Activated naive CD4-positive, alpha-beta T cell treated with anti-CD3 and anti-CD28 coated beads, Interleukin-2, amount 50 U/mL, for 24 hours (primary cell): ENCODE measurements at regions not wholly inside any gene's neighbourhood (a gene's known extent, or its start where the extent isn't known, plus 50 kb on each side); places are given as distances from the start of the nearest gene placed in this dataset.
"Not testable (repeated sequence)": the region's sequence is repeated elsewhere in the genome, so short reads cannot be mapped to it uniquely, and the experiment has no call there.

Experiments
- H3K27ac Mint-ChIP-seq: one replicate; pipeline ENCODE4 v1.8.0; 2021; ENCODE audit warnings: mild to moderate bottlenecking, mixed read lengths
- H3K27me3 Mint-ChIP-seq: one replicate; pipeline ENCODE4 v1.8.0; 2021; ENCODE audit warnings: mixed read lengths
- H3K36me3 Mint-ChIP-seq: one replicate; pipeline ENCODE4 v1.8.0; 2021; ENCODE audit warnings: mixed read lengths
- H3K4me1 Mint-ChIP-seq: one replicate; pipeline ENCODE4 v1.8.0; 2021; ENCODE audit warnings: mixed read lengths
- H3K4me3 Mint-ChIP-seq: one replicate; pipeline ENCODE4 v1.8.0; 2021; ENCODE audit warnings: mild to moderate bottlenecking, mixed read lengths
- H3K9me3 Mint-ChIP-seq: one replicate; pipeline ENCODE4 v1.8.0; 2021; ENCODE audit warnings: mixed read lengths

DNA sequence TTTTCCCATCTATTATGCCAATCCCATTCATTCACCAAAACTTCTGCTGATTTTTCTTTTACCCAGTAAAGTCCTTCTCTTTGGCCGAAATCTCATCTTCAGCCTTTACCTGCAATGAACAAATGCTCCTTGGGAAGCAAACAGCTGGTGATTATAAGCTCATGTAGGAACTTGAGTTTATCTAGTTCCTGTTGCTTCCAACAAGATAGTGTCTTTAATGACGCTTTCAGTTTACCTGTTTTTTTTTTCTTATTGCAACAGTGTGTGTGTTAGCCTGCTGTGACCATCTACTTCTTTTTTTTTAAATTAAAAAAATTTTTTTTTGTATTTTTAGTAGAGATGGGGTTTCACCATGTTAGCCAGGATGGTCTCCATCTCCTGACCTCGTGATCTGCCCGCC lies 156.0 kb downstream of the CD47 start:
- Mint-ChIP-seq H3K4me3 (no peak overlapping the region), H3K27ac (no peak overlapping the region), H3K27me3 (peaks cover 2% of the 10 kb centered on the region), H3K9me3 (peaks cover 14% of the 10 kb centered on the region), H3K36me3 (peaks cover 3% of the 10 kb centered on the region), H3K4me1 (peaks cover 6% of the 10 kb centered on the region)

DNA sequence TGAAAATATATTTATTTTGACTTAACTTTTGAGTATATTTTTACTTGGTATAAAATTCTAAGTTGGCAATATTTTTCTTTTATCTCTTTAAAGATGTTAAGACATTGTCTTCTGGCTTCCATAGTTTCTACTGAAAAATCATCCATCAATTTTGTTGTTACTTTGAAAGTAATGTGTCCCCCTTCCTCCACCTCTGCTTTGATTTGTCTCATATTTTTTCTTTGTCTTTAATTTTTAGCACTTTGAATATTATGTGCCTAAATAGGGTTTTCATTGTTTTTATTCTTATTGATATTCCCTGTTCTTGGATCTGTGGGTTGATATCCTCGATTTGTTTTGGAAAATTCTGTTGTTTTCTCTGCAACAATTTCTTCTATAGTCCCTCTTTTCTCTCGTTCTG lies 157.4 kb downstream of the CD47 start:
- Mint-ChIP-seq H3K4me3 (no peak overlapping the region), H3K27ac (peak overlapping the region; percentile 3), H3K9me3 (peaks cover 14% of the 10 kb centered on the region), H3K36me3 (peaks cover 3% of the 10 kb centered on the region), H3K4me1 (peaks cover 3% of the 10 kb centered on the region), H3K27me3 (peaks cover 2% of the 10 kb centered on the region)

DNA sequence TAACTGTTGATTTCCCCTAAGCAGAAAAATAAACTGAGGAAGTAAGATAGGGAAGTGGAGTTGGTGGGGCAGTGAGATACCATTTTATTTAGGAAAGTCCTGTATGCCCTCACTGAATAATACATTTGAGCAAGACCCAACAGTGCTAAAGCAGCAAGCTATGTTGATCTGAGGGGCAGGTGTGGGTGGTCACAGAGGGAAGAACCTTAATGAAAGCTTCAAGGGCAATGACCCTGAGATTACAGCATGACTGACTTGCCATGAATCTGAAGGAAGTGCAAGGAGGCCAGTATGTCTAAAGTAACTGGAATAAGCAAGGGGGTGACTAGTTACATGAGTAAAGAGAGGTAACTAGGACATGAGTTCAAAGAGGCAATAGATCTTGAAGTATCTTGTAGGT lies 159.5 kb downstream of the CD47 start:
- Mint-ChIP-seq H3K4me3 (no peak overlapping the region), H3K4me1 (peaks cover 14% of the 10 kb centered on the region), H3K36me3 (peaks cover 3% of the 10 kb centered on the region), H3K27ac (no peak overlapping the region), H3K27me3 (peaks cover 10% of the 10 kb centered on the region), H3K9me3 (peaks cover 14% of the 10 kb centered on the region)

DNA sequence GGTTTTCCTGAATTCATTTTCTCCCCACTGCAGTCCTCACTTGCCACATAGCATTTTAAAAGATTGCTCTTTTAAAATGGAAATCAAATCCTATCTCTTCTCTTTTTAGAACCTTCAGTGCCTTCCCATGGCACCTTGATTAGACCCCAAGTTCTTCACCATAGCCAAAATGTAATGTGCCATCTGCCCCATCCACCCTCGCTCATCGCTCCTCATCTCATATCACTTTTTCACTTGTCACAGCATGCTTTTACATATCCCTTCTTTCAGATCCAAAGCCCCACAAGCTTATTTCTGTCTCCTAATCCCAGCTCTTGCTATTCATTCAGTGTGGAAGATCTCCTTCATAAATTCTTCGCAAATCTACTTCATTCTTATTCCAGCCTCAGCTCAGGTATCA lies 161.7 kb downstream of the CD47 start:
- Mint-ChIP-seq H3K4me1 (peaks cover 14% of the 10 kb centered on the region), H3K4me3 (no peak overlapping the region)

DNA sequence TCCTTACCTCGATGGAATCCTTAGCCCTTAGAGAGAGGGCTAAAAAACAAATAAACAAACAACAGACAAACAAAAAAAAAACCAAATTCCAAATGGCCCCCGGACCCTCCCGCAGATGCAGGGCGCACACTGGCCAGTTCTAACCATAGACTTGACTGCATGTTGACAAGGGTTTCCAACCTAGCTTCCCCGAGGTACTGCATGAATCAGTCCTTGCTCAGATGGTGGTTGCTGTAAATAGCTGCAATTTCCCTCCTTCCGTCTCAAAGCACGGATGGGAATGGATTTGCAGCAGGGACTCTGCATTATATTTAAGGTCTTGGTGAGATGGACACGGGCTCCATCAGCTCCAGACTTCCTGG lies 162.8 kb downstream of the CD47 start:
- peaks cover 5% of the 10 kb centered on the region for H3K9me3 Mint-ChIP-seq
- H3K27ac Mint-ChIP-seq, result peak overlapping the region; percentile 78
- H3K36me3 Mint-ChIP-seq, result no peaks in the 10 kb centered on the region
- peak overlapping the region; percentile 89 for H3K4me3 Mint-ChIP-seq
- peaks cover 14% of the 10 kb centered on the region for H3K4me1 Mint-ChIP-seq
- H3K27me3 Mint-ChIP-seq, result peaks cover 14% of the 10 kb centered on the region

More for the DNA sequence above, 161.7 kb downstream of the CD47 start:
- no peak overlapping the region for H3K27ac Mint-ChIP-seq
- H3K27me3 Mint-ChIP-seq, result peaks cover 16% of the 10 kb centered on the region
- H3K36me3 Mint-ChIP-seq, result peaks cover 3% of the 10 kb centered on the region
- H3K9me3 Mint-ChIP-seq, result peaks cover 14% of the 10 kb centered on the region

DNA sequence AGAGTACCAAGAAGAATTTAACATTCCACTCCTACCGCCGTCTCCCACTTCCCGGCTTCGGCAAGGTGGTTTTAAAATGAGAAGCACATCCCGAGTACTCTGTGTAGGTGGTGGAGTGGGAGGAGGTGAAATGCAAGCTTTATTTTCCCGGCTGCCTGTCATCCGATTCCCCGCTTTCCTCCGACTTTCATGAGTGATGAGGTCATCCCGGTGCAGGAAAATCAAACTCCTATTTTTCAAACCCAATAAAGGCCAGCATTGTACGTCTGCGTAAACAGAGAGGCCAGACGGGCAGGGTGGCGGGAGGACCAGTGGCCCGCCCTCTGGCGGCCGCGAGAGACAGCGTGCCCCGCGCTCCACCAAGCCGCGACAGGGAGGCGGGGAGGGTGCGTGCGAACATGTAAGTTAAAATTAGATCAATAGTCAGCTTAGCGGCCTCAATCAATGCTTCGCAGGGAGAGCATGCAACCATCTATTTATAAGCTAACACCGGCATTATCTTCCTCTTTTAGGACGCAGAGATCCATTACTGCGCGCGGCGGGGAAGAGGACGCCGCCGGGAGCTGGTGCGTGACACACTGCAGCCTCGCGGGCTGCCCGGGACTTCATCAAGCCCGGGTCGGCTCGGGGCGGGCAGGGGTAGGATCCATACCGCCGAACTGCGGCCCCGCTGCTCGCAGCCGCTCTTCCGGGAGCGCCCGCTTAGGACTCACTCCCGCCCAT lies 163.3 kb downstream of the CD47 start:
- peak overlapping the region; percentile 78 for H3K27ac Mint-ChIP-seq
- no peaks in the 10 kb centered on the region for H3K36me3 Mint-ChIP-seq
- peaks cover 14% of the 10 kb centered on the region for H3K27me3 Mint-ChIP-seq
- peaks cover 14% of the 10 kb centered on the region for H3K4me1 Mint-ChIP-seq
- peak overlapping the region; percentile 89 for H3K4me3 Mint-ChIP-seq
- H3K9me3 Mint-ChIP-seq, result no peaks in the 10 kb centered on the region

DNA sequence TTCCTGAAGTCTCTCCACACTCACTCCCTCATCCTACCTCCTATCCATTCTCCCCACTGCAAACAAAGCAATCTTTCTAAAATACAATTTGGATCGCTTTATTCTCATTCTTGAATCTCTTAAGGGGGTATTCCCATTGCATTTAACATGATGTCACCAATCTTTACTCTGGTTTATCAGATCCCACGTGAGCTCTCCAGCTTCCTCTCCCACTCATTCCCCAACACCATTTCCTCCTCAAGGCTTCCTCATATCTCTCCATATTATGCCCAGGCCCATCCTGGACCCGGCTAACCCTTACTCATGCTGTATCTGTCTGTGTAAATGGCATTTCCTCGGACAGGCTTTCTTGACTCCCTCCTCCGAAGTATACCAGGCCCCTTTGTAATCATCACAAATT lies 165.0 kb downstream of the CD47 start:
- Mint-ChIP-seq H3K36me3 (no peaks in the 10 kb centered on the region), H3K27me3 (peaks cover 14% of the 10 kb centered on the region), H3K9me3 (no peaks in the 10 kb centered on the region), H3K4me3 (no peak overlapping the region), H3K27ac (no peak overlapping the region), H3K4me1 (peaks cover 14% of the 10 kb centered on the region)

DNA sequence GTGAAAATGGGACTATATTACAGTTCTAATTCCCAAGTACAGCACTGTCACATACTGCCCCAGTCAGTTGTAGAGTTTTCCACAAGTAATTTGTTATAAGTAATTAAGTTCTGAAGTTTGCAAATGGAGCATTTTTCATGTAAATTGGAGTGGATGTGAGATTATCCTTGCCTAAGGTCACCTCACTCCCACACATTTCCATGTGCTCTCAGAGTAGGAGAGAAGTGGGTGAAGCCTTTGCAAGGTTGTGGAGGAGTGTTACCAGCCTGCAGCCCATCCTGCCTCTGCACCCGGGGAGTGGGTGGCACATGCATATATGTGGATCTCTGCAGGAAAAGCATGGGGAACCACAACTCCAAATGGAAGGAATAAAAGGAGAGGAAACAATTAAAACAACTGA lies 169.8 kb downstream of the CD47 start:
- Mint-ChIP-seq H3K4me1 (no peaks in the 10 kb centered on the region), H3K9me3 (no peaks in the 10 kb centered on the region)

DNA sequence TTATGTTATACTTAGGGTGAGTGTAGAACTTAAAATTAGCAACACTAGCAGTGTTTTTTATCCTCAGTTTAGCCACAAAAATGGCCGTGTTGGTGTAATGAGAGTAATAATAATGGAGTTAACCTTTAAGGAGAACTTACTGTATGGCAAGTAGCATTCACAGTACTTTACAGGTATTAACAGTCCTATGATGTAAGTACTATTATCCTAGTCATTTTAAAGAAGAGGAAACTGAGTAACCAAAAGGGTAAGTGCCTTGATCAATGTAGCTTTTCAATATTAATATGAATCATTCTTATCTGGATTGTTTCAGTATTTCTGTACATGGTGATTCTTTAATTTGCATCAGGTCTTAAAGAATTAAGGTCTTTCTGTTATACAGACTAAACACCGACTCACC lies 170.3 kb downstream of the CD47 start:
- Mint-ChIP-seq H3K27me3 (peaks cover 9% of the 10 kb centered on the region), H3K9me3 (no peaks in the 10 kb centered on the region), H3K36me3 (no peaks in the 10 kb centered on the region), H3K27ac (no peak overlapping the region), H3K4me1 (no peaks in the 10 kb centered on the region), H3K4me3 (no peak overlapping the region)

More for the DNA sequence above, 169.8 kb downstream of the CD47 start:
- Mint-ChIP-seq H3K27ac (no peak overlapping the region), H3K27me3 (peaks cover 14% of the 10 kb centered on the region), H3K4me3 (no peak overlapping the region), H3K36me3 (no peaks in the 10 kb centered on the region)

DNA sequence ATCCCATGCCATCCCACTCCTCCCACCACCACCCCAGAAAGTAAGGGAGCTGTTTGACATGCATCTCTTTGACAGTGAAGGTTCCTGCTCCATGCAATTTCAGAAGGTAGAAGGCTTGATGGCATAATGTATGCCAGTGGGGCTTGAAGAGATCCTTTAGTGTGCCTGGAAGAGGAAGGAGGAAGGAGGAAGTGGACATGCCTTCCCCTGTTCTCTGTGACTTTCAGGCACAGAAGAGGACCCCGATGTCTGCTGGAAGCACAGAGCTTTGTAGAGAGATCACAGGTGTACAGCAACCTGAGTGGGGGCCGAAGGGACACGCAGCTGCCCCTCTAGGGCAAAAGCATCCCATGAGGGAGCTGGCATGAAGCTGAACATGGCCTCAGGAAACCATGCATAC lies 171.6 kb downstream of the CD47 start:
- H3K4me3 Mint-ChIP-seq, result no peak overlapping the region
- H3K9me3 Mint-ChIP-seq, result no peaks in the 10 kb centered on the region
- no peak overlapping the region for H3K27ac Mint-ChIP-seq
- no peaks in the 10 kb centered on the region for H3K36me3 Mint-ChIP-seq
- H3K27me3 Mint-ChIP-seq, result peaks cover 10% of the 10 kb centered on the region
- no peaks in the 10 kb centered on the region for H3K4me1 Mint-ChIP-seq

DNA sequence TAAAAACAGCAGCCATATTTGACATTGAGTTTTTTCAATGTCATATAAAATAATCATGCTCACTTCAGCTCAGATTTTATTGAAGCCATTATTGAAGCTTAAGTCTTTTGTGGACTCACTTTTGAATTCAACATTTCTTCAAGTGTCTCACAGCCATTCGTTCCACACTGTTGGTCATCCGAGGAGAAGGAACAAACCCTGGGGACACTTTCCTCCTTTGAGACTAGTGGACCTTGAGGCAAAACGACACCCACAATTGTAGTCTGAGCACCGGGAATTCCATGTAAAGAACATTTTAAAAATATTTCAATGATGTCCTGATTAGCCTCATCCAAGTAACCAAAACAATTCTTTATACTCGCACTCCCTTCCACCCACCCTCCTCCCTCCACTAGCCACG lies 174.7 kb downstream of the CD47 start:
- H3K36me3 Mint-ChIP-seq, result no peaks in the 10 kb centered on the region
- peaks cover 10% of the 10 kb centered on the region for H3K27me3 Mint-ChIP-seq
- no peak overlapping the region for H3K4me3 Mint-ChIP-seq
- H3K27ac Mint-ChIP-seq, result no peak overlapping the region
- H3K9me3 Mint-ChIP-seq, result no peaks in the 10 kb centered on the region
- H3K4me1 Mint-ChIP-seq, result peaks cover 5% of the 10 kb centered on the region

DNA sequence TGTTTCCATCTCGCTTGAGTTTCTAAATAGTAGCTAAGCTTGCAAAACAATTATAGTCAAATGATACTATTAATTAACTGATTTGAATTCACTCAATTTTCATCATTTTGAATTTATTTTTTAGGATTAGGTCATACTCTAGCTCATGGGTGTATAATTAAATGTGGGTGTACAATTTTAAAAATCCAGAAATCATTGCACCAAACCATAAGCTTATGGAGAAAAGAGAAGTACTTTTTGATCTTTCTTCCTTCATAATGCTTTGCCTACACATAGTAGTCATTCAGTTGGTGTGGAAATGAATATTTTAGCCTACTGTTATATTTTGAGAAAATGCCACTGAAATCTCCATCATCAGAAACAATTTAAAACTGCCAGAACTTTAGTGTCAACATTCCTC lies 175.1 kb downstream of the CD47 start:
- Mint-ChIP-seq H3K36me3 (no peaks in the 10 kb centered on the region), H3K27me3 (peaks cover 10% of the 10 kb centered on the region), H3K27ac (no peak overlapping the region), H3K4me1 (peaks cover 9% of the 10 kb centered on the region), H3K4me3 (no peak overlapping the region), H3K9me3 (no peaks in the 10 kb centered on the region)

DNA sequence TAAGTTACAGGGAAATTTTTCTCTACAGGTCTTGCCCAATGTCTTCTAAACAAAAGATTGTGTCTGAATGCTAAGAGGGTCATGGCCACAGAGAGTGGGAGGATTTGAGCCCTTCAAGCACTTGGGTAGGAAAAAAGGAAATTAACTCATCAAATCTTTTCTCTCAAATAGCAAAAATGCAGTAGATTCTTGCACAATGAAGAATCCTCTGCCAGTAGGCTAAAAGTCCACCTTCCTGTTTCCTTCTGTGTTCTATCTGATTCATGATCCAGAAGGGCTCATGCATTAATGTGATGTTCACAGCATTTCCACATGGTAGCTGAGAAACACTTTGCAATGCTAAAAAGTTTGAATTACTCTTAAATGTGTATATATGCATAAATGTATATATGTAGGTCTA lies 177.1 kb downstream of the CD47 start:
- Mint-ChIP-seq H3K36me3 (no peaks in the 10 kb centered on the region), H3K27ac (no peak overlapping the region), H3K9me3 (no peaks in the 10 kb centered on the region), H3K4me3 (no peak overlapping the region), H3K27me3 (peaks cover 10% of the 10 kb centered on the region), H3K4me1 (peaks cover 14% of the 10 kb centered on the region)

DNA sequence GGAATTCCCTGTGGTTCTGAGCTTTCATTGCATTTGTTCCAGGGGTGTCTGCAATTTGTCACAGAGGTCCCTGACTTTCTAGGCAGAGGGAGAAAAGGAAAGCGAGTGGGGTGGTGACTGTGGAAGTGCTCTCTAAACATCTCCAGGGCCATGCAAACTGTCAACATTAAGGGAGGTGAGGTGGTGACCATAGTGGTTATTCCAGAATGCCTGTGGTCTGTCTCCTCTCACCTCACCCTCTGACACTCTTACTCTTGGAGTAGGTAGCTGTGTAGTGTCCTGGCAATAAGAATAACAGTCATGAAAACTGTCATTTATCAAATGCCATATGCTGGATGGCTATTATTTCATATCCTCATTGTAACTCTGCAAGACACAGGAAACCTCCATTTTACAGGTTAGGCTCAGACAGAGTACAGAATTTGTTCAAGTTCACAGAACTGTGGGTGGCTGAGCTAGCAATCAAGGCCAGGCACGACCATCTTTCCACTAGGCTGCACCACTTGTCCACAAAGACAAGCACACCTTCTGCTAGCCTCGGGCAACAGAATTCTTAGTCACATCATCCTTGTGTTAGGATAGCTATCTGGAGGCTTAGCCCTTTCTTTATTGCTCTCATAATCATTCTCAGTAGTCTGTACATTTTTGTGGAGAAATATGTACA lies 179.4 kb downstream of the CD47 start:
- peaks cover 3% of the 10 kb centered on the region for H3K27me3 Mint-ChIP-seq
- no peaks in the 10 kb centered on the region for H3K9me3 Mint-ChIP-seq
- H3K27ac Mint-ChIP-seq, result no peak overlapping the region
- H3K4me1 Mint-ChIP-seq, result peaks cover 14% of the 10 kb centered on the region
- no peaks in the 10 kb centered on the region for H3K36me3 Mint-ChIP-seq
- H3K4me3 Mint-ChIP-seq, result no peak overlapping the region

DNA sequence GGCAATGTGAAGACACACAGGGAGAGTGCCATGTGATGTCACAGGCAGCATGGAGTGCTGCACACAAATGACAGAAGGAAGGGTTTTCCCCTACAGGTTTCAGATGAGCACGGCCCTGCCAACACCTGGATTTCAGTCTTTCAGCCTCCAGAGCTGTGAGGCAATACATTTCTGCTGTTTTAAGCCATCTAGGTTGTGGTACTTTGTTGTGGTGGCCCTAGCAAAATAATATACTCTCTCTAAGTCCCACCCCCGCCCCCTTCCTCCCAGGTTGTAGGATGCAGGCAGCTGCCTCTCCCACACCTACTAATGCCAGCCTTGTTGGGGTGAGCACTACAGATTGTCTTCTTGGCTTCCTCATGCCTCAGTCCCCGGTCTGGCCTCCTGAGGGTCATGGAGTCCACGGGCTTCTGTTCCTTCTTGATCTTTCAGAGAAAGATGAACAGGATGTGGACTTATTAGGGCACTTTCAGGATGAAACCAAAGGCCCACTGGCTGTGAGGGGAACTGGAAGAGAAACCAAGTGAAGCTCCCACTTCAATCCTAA lies 180.0 kb downstream of the CD47 start:
- no peak overlapping the region for H3K4me3 Mint-ChIP-seq
- peaks cover 1% of the 10 kb centered on the region for H3K27me3 Mint-ChIP-seq
- H3K4me1 Mint-ChIP-seq, result peaks cover 14% of the 10 kb centered on the region
- H3K9me3 Mint-ChIP-seq, result no peaks in the 10 kb centered on the region
- H3K27ac Mint-ChIP-seq, result no peak overlapping the region
- H3K36me3 Mint-ChIP-seq, result no peaks in the 10 kb centered on the region

DNA sequence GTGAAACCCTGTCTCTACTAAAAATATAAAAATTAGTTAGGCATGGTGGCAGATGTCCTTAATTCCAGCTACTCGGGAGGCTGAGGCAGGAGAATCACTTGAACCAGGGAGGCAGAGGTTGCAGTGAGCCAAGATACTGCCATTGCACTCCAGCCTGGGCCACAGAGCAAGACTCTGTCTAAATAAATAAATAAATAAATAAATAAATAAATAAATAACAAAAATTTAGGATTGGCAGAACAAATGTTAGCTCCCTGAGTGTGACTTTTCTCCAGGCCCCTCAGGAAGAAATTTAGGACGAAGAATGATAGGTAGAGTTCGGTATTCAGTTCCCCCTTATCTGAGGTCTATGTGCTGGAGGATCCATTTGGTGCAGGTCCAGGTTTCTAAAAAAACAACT lies 181.2 kb downstream of the CD47 start:
- not testable (repeated sequence) for H3K27ac Mint-ChIP-seq, H3K9me3 Mint-ChIP-seq, H3K36me3 Mint-ChIP-seq, H3K4me3 Mint-ChIP-seq, H3K27me3 Mint-ChIP-seq
- peaks cover 14% of the 10 kb centered on the region for H3K4me1 Mint-ChIP-seq
